RKO (cell line): ENCODE measurements at regions not wholly inside any gene's neighbourhood (a gene's known extent, or its start where the extent isn't known, plus 50 kb on each side); places are given as distances from the start of the nearest gene placed in this dataset.

Experiments used
- DNase-seq: peaks from one replicate; pipeline ENCODE4 v3.0.0-alpha.2; 2016; ENCODE audit warnings: low spot score

GRCh38 chr1:43008115-43009060 lies 49.7 kb upstream of the SLC2A1 start:
- no peak for DNase-seq
